Neural cell (in vitro differentiated cells): ENCODE measurements at regions not wholly inside any gene's neighbourhood (a gene's known extent, or its start where the extent isn't known, plus 50 kb on each side); places are given as distances from the start of the nearest gene placed in this dataset.

Experiments used
- H2AFZ ChIP-seq: fragments of 200-600, 300-800 bp; sonication (generic), shearing (Covaris generic); 2 replicates; pipeline ENCODE4 v1.6.0; 2014; ENCODE audit warnings: low read depth, mild to moderate bottlenecking, antibody characterized with exemption, low read length, moderate library complexity
- H3F3A ChIP-seq: fragments of 200-600 bp; shearing (Covaris generic); 2 replicates; pipeline ENCODE4 v1.6.1; 2016; ENCODE audit warnings: mild to moderate bottlenecking, moderate library complexity, mixed read lengths, antibody characterized with exemption, low read length; ENCODE audit not compliant: insufficient read depth, poor library complexity, severe bottlenecking
- H3K27ac ChIP-seq: fragments of 200-600, 300-800 bp; sonication (generic), shearing (Covaris generic); 2 replicates; pipeline ENCODE4 v1.5.1; 2014; ENCODE audit warnings: mild to moderate bottlenecking, low read length, moderate library complexity
- H3K27me3 ChIP-seq: fragments of 300-800, 200-600 bp; sonication (generic), shearing (Covaris generic); 2 replicates; pipeline ENCODE4 v1.6.0; 2014; ENCODE audit warnings: mild to moderate bottlenecking, low read depth, low read length, moderate library complexity; ENCODE audit not compliant: insufficient read depth
- H3K36me3 ChIP-seq: fragments of 300-800, 200-600 bp; sonication (generic), shearing (Covaris generic); 2 replicates; pipeline ENCODE4 v1.5.1; 2014; ENCODE audit warnings: mild to moderate bottlenecking, antibody characterized with exemption, low read length, moderate library complexity; ENCODE audit not compliant: insufficient read depth
- H3K4me2 ChIP-seq: fragments of 300-800, 200-600 bp; sonication (generic), shearing (Covaris generic); 2 replicates; pipeline ENCODE4 v1.6.0; 2014; ENCODE audit warnings: mild to moderate bottlenecking, low read length
- H3K4me3 ChIP-seq: fragments of 300-800, 200-600 bp; sonication (generic), shearing (Covaris generic); 2 replicates; pipeline ENCODE4 v1.5.1; 2014; ENCODE audit warnings: mild to moderate bottlenecking, low read length, moderate library complexity
- H3K79me2 ChIP-seq: fragments of 200-600 bp; shearing (Covaris generic); replicated peaks from 2 replicates; pipeline ENCODE4 v1.6.0; 2014; ENCODE audit warnings: mild to moderate bottlenecking, low read length, moderate library complexity; ENCODE audit not compliant: insufficient read depth
- H3K9ac ChIP-seq: fragments of 300-800, 200-600 bp; sonication (generic), shearing (Covaris generic); 2 replicates; pipeline ENCODE4 v1.6.1; 2016; ENCODE audit warnings: mild to moderate bottlenecking, low read length, mixed read lengths
- H3K9me2 ChIP-seq: fragments of 200-600 bp; shearing (Covaris generic); 2 replicates; pipeline ENCODE4 v1.6.1; 2016; ENCODE audit warnings: mild to moderate bottlenecking, low read length, mixed read lengths; ENCODE audit not compliant: insufficient read depth
- H3K9me3 ChIP-seq: fragments of 200-600, 300-800 bp; sonication (generic), shearing (Covaris generic); 2 replicates; pipeline ENCODE4 v1.6.1; 2016; ENCODE audit warnings: mild to moderate bottlenecking, mixed run types, low read length, moderate library complexity, mixed read lengths
- H4K20me1 ChIP-seq: fragments of 200-600 bp; shearing (Covaris generic); 2 replicates; pipeline ENCODE4 v1.6.1; 2016; ENCODE audit warnings: mild to moderate bottlenecking, mixed run types; ENCODE audit not compliant: insufficient read depth
- CTCF ChIP-seq: fragments of 450-650 bp; IDR thresholded peaks from 2 replicates; pipeline ENCODE4 v1.5.1; 2014; ENCODE audit warnings: antibody characterized with exemption, mild to moderate bottlenecking, moderate library complexity; ENCODE audit not compliant: poor library complexity, severe bottlenecking
- EP300 ChIP-seq: fragments of 450-650 bp; conservative IDR thresholded peaks from 2 replicates; pipeline ENCODE4 v1.6.1; 2014; ENCODE audit warnings: antibody characterized with exemption, mild to moderate bottlenecking, moderate library complexity; ENCODE audit not compliant: poor library complexity, severe bottlenecking
- EZH2 ChIP-seq: fragments of 200-600, 300-800 bp; shearing (Covaris generic), sonication (generic); IDR thresholded peaks from 2 replicates; pipeline ENCODE4 v1.6.1; 2014; ENCODE audit warnings: antibody characterized with exemption, low read length, borderline replicate concordance, mild to moderate bottlenecking; ENCODE audit not compliant: insufficient read depth, poor library complexity, severe bottlenecking
- MXI1 ChIP-seq: fragments of 450-650 bp; conservative IDR thresholded peaks from 2 replicates; pipeline ENCODE4 v1.6.1; 2014; ENCODE audit warnings: antibody characterized with exemption, mild to moderate bottlenecking; ENCODE audit not compliant: poor library complexity, severe bottlenecking
- POLR2AphosphoS5 ChIP-seq: IDR thresholded peaks from 2 replicates; pipeline ENCODE4 v1.6.1; 2012
- RAD21 ChIP-seq: fragments of 450-650 bp; conservative IDR thresholded peaks from 2 replicates; pipeline ENCODE4 v1.6.1; 2014; ENCODE audit warnings: antibody characterized with exemption, mild to moderate bottlenecking, moderate library complexity
- SMC3 ChIP-seq: fragments of 450-650 bp; conservative IDR thresholded peaks from 2 replicates; pipeline ENCODE4 v1.6.1; 2014; ENCODE audit warnings: antibody characterized with exemption, mild to moderate bottlenecking, moderate library complexity; ENCODE audit not compliant: poor library complexity
- TAF1 ChIP-seq: IDR thresholded peaks from 2 replicates; pipeline ENCODE4 v1.6.1; 2012; ENCODE audit warnings: low read depth
- TF ChIP-seq, protein P1 (sequence below): IDR thresholded peaks from 2 replicates; pipeline ENCODE4 v1.6.1; 2012; ENCODE audit warnings: borderline replicate concordance

- Histone ChIP-seq H4K20me1 (no peaks in the 10 kb centered on the region), H3K4me3 (no peak overlapping the region), H3K27ac (no peak overlapping the region), H3K9me2 (no peaks in the 10 kb centered on the region), H3K36me3 (no peaks in the 10 kb centered on the region), H2AFZ (no peak overlapping the region), H3K27me3 (no peaks in the 10 kb centered on the region), H3K79me2 (no peaks in the 10 kb centered on the region), H3K4me2 (no peak overlapping the region), H3K9me3 (peaks cover 3% of the 10 kb centered on the region), H3F3A (no peaks in the 10 kb centered on the region), H3K9ac (no peak overlapping the region)
- TF ChIP-seq MXI1 = no peak
- TF ChIP-seq TAF1 = no peak
- TF ChIP-seq EZH2 = no peak
- TF ChIP-seq RAD21 = no peak
- no peak for TF ChIP-seq POLR2AphosphoS5
- no peak for TF ChIP-seq EP300
- TF ChIP-seq SMC3 = no peak
- TF ChIP-seq CTCF = no peak
- TF ChIP-seq, protein P1, sequence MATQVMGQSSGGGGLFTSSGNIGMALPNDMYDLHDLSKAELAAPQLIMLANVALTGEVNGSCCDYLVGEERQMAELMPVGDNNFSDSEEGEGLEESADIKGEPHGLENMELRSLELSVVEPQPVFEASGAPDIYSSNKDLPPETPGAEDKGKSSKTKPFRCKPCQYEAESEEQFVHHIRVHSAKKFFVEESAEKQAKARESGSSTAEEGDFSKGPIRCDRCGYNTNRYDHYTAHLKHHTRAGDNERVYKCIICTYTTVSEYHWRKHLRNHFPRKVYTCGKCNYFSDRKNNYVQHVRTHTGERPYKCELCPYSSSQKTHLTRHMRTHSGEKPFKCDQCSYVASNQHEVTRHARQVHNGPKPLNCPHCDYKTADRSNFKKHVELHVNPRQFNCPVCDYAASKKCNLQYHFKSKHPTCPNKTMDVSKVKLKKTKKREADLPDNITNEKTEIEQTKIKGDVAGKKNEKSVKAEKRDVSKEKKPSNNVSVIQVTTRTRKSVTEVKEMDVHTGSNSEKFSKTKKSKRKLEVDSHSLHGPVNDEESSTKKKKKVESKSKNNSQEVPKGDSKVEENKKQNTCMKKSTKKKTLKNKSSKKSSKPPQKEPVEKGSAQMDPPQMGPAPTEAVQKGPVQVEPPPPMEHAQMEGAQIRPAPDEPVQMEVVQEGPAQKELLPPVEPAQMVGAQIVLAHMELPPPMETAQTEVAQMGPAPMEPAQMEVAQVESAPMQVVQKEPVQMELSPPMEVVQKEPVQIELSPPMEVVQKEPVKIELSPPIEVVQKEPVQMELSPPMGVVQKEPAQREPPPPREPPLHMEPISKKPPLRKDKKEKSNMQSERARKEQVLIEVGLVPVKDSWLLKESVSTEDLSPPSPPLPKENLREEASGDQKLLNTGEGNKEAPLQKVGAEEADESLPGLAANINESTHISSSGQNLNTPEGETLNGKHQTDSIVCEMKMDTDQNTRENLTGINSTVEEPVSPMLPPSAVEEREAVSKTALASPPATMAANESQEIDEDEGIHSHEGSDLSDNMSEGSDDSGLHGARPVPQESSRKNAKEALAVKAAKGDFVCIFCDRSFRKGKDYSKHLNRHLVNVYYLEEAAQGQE = no peak
These were observed 716.4 kb downstream of the AMY1C start for GRCh38 chr1:104466068-104466467.

GRCh38 chr1:104467590-104467989 lies 717.9 kb downstream of the AMY1C start:
- no peaks in the 10 kb centered on the region for H3K36me3 ChIP-seq
- no peak overlapping the region for H3K9ac ChIP-seq
- H4K20me1 ChIP-seq = no peaks in the 10 kb centered on the region
- H3K27me3 ChIP-seq = no peaks in the 10 kb centered on the region
- no peak overlapping the region for H2AFZ ChIP-seq
- H3K9me2 ChIP-seq = no peaks in the 10 kb centered on the region
- no peak overlapping the region for H3K27ac ChIP-seq
- no peak overlapping the region for H3K4me2 ChIP-seq
- H3F3A ChIP-seq = no peaks in the 10 kb centered on the region
- TF ChIP-seq RAD21 (no peak), TAF1 (no peak), EZH2 (no peak), MXI1 (no peak), SMC3 (no peak), EP300 (no peak), POLR2AphosphoS5 (no peak), CTCF (no peak)
- TF ChIP-seq, protein P1 = no peak
- H3K4me3 ChIP-seq = no peak overlapping the region
- peaks cover 3% of the 10 kb centered on the region for H3K9me3 ChIP-seq
- no peaks in the 10 kb centered on the region for H3K79me2 ChIP-seq
